ENCODE measurements at regions not wholly inside any gene's neighbourhood (a gene's known extent, or its start where the extent isn't known, plus 50 kb on each side); places are given as distances from the start of the nearest gene placed in this dataset.

- TF ChIP-seq, protein P1, sequence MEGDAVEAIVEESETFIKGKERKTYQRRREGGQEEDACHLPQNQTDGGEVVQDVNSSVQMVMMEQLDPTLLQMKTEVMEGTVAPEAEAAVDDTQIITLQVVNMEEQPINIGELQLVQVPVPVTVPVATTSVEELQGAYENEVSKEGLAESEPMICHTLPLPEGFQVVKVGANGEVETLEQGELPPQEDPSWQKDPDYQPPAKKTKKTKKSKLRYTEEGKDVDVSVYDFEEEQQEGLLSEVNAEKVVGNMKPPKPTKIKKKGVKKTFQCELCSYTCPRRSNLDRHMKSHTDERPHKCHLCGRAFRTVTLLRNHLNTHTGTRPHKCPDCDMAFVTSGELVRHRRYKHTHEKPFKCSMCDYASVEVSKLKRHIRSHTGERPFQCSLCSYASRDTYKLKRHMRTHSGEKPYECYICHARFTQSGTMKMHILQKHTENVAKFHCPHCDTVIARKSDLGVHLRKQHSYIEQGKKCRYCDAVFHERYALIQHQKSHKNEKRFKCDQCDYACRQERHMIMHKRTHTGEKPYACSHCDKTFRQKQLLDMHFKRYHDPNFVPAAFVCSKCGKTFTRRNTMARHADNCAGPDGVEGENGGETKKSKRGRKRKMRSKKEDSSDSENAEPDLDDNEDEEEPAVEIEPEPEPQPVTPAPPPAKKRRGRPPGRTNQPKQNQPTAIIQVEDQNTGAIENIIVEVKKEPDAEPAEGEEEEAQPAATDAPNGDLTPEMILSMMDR (IDR thresholded peaks at IDR 0.05; ENCODE audit: low read depth, low read length, missing control alignments) = no peak
- H3K4me3 ChIP-seq (ENCODE audit: low read depth, low read length) = no peak overlapping the region
- in situ Hi-C loops (cut with HindIII; ENCODE audit: low sequenced_read_pairs) = no loop called here
These were observed 510.7 kb downstream of the HAPSTR1 start for GRCh38 chr16:9602189-9602588.

GRCh38 chr16:9603316-9603715 is 511.9 kb downstream of the HAPSTR1 start:
- in situ Hi-C loops (cut with HindIII; ENCODE audit: low sequenced_read_pairs) = no loop called here
- TF ChIP-seq, protein P1 (IDR thresholded peaks at IDR 0.05; ENCODE audit: low read depth, low read length, missing control alignments) = no peak
- H3K4me3 ChIP-seq (ENCODE audit: low read depth, low read length) = no peak overlapping the region
- DNase-seq (ENCODE audit: low read depth) = no peak

More at GRCh38 chr16:9602189-9602588, 510.7 kb downstream of the HAPSTR1 start:
- no peak for DNase-seq (ENCODE audit: low read depth)

DNA sequence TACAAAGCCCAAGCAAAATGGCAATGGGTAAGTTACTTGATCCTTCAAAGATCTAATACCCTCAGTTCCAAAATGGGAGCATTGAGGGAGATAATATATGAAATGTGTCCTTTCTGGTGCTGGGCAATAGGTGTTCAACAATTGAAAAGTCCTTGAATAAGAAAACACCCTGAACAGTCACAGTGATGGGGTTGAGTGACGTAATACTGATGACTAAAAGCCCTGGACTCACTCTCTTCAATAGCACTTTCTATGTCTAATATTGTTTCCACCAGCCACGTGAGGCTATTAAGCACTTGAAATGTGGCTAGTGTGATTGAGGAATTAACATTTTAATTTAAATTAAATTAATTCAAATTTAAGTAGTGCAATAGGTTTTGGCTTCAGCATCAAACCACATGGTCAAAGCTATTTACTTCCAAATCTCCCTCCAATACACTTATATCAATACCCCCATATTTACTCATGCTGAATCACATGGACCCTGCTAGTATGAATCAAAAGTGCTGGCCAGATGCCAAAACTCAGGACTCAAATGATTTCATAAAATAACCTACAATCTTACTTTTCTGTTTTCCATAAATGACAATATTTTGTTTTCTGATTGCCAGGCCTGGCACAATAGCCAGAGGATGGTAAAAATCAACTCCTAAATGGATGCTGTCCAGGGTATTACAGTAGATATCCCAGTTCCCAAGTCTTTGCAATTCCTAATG is 516.2 kb downstream of the HAPSTR1 start:
- no peak for DNase-seq (ENCODE audit: low read depth)
- TF ChIP-seq, protein P1 (IDR thresholded peaks at IDR 0.05; ENCODE audit: low read depth, low read length, missing control alignments) = no peak
- H3K4me3 ChIP-seq (ENCODE audit: low read depth, low read length) = no peak overlapping the region
- in situ Hi-C loops (cut with HindIII; ENCODE audit: low sequenced_read_pairs) = no loop called here

DNA sequence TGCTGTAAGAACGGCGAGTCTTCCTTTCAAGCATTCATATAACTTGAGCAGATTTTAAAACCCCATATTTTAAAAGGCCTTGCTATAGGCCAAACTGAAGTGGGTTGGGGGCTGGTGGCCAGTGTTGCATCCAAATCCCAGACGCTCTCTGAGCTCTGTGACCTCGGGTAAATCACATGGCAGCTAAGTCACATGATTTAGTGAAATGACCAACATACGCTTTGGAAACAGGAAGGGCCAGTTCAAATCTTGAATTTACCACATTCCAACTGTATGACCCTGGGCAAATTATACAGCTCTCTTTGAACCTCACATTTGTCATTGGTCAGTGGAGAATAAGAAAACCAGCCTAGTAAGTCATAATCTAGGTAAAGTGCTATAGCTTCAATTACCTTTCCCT is 519.3 kb downstream of the HAPSTR1 start:
- in situ Hi-C loops (cut with HindIII; ENCODE audit: low sequenced_read_pairs) = no loop called here
- DNase-seq (ENCODE audit: low read depth) = no peak
- TF ChIP-seq, protein P1 (IDR thresholded peaks at IDR 0.05; ENCODE audit: low read depth, low read length, missing control alignments) = no peak
- no peak overlapping the region for H3K4me3 ChIP-seq (ENCODE audit: low read depth, low read length)

DNA sequence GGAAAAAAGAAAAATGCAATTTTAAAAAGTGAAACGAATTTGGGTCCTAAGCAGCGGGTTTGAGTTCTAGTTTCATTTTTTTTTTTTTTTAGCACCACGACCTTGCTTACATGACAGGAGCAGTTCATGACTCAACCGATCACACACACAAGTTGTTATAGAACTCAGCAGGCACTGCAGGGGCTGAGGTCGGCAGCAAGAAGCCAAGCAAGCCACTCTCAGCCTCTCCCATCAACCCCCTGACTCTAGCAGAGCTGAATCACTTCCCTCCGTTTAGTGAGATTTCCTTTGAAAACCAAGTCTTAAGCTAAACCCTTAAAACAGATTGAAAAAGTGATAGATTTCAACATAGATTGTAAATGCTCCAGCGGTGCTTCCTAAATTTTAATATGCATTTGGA is 520.8 kb downstream of the HAPSTR1 start:
- H3K4me3 ChIP-seq (ENCODE audit: low read depth, low read length) = no peak overlapping the region
- TF ChIP-seq, protein P1 (IDR thresholded peaks at IDR 0.05; ENCODE audit: low read depth, low read length, missing control alignments) = no peak
- peak; percentile 24 for DNase-seq (ENCODE audit: low read depth)

GRCh38 chr16:9614389-9614788 is 522.9 kb downstream of the HAPSTR1 start:
- in situ Hi-C loops (cut with HindIII; ENCODE audit: low sequenced_read_pairs) = no loop called here
- TF ChIP-seq, protein P1 (IDR thresholded peaks at IDR 0.05; ENCODE audit: low read depth, low read length, missing control alignments) = no peak
- no peak overlapping the region for H3K4me3 ChIP-seq (ENCODE audit: low read depth, low read length)
- no peak for DNase-seq (ENCODE audit: low read depth)

More for the DNA sequence above, 520.8 kb downstream of the HAPSTR1 start:
- in situ Hi-C loops (cut with HindIII; ENCODE audit: low sequenced_read_pairs) = no loop called here

Measured in astrocyte of the cerebellum (primary cell).